MM.1S (cell line): ENCODE measurements at regions not wholly inside any gene's neighbourhood (a gene's known extent, or its start where the extent isn't known, plus 50 kb on each side); places are given as distances from the start of the nearest gene placed in this dataset.

Source experiments
- CTCF ChIP-seq: fragments of 300-600 bp; sonication (generic); IDR thresholded peaks from 2 replicates; pipeline ENCODE4 v1.5.1; 2016; ENCODE audit warnings: antibody characterized with exemption, low read length, mixed read lengths
- EZH2 ChIP-seq: fragments of 300-600 bp; sonication (generic); optimal IDR thresholded peaks from 2 replicates; pipeline ENCODE3; 2017; ENCODE audit warnings: low read depth, mild to moderate bottlenecking, antibody characterized with exemption, low read length, mixed read lengths

- TF ChIP-seq CTCF: no peak
- TF ChIP-seq EZH2: no peak
Measured at GRCh38 chr10:107966826-107967225, 802.3 kb upstream of the SORCS1 start.
